SJCRH30 (cell line): ENCODE measurements at regions not wholly inside any gene's neighbourhood (a gene's known extent, or its start where the extent isn't known, plus 50 kb on each side); places are given as distances from the start of the nearest gene placed in this dataset.
"Not testable (repeated sequence)": the region's sequence is repeated elsewhere in the genome, so short reads cannot be mapped to it uniquely, and the experiment has no call there.

Experiments
- DNase-seq, 2 experiments: peaks; one replicate each; pipeline ENCODE4 v3.0.0-alpha.2; 2015 to 2020
- H3K27ac ChIP-seq: fragments of 250-450 bp; sonication (Bioruptor Pico); 2 replicates; pipeline ENCODE4 v1.5.1; 2020; ENCODE audit warnings: mild to moderate bottlenecking, moderate library complexity
- H3K27me3 ChIP-seq: fragments of 250-450 bp; sonication (Bioruptor Pico); 2 replicates; pipeline ENCODE4 v1.5.1; 2020; ENCODE audit warnings: mild to moderate bottlenecking, moderate library complexity
- H3K36me3 ChIP-seq: fragments of 250-450 bp; sonication (Bioruptor Pico); 2 replicates; pipeline ENCODE4 v1.5.1; 2020; ENCODE audit warnings: mild to moderate bottlenecking, moderate library complexity
- H3K4me1 ChIP-seq: fragments of 250-450 bp; sonication (Bioruptor Pico); 2 replicates; pipeline ENCODE4 v1.5.1; 2020; ENCODE audit warnings: mild to moderate bottlenecking, moderate library complexity
- H3K4me3 ChIP-seq: fragments of 250-450 bp; sonication (Bioruptor Pico); 2 replicates; pipeline ENCODE4 v1.5.1; 2020; ENCODE audit warnings: mild to moderate bottlenecking, moderate library complexity
- H3K9me3 ChIP-seq: fragments of 250-450 bp; sonication (Bioruptor Pico); replicated peaks from 2 replicates; pipeline ENCODE4 v1.5.1; 2020; ENCODE audit warnings: mild to moderate bottlenecking, moderate library complexity

DNA sequence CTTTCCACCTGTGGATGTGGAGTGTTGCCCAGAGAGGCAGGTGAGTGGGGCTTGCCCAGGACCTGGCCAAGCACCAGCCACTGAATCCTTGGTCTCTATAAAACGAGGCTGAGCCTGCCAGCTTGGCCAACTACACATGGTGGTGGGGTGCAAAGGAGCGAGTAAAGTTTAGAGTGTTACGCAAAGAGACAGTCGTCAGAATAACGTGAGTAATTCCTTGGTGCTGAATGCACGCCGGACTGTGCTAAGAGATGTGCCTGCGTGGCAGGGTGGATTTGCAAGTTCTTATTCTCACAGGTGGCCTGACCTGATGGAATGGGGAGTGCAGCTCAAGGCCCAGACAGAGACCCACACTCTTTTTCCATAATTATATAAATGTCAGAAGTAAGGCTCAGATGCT is 88.6 kb upstream of the B3GAT1 start:
- Histone ChIP-seq H3K27ac (no peak overlapping the region), H3K4me3 (no peak overlapping the region), H3K27me3 (peaks cover 11% of the 10 kb centered on the region), H3K36me3 (no peaks in the 10 kb centered on the region), H3K9me3 (no peaks in the 10 kb centered on the region), H3K4me1 (no peaks in the 10 kb centered on the region)
- DNase-seq, result no peak

DNA sequence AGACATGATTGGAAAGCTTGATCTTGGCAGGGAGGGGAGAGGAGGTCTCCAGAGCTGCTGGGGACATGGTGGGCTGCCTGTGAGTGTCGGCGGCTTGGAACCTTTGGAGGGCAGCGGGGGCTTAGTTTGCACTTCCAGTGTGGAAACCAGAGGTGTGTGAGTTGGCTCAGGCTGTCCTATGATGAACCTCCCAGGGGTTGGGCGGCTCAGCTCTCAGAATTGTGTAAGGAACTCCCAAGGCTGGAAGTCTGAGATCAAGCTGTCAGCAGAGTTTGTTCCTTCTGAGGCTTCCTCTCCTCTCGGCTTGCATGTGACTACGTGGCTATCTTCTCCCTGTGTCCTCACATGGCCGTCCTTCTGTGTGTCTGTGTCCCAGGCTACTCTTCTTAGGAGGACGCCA is 87.9 kb upstream of the B3GAT1 start:
- peaks cover 11% of the 10 kb centered on the region for H3K27me3 ChIP-seq
- no peaks in the 10 kb centered on the region for H3K9me3 ChIP-seq
- no peak overlapping the region for H3K4me3 ChIP-seq
- H3K36me3 ChIP-seq, result no peaks in the 10 kb centered on the region
- no peaks in the 10 kb centered on the region for H3K4me1 ChIP-seq
- DNase-seq, result no peak
- H3K27ac ChIP-seq, result no peak overlapping the region

DNA sequence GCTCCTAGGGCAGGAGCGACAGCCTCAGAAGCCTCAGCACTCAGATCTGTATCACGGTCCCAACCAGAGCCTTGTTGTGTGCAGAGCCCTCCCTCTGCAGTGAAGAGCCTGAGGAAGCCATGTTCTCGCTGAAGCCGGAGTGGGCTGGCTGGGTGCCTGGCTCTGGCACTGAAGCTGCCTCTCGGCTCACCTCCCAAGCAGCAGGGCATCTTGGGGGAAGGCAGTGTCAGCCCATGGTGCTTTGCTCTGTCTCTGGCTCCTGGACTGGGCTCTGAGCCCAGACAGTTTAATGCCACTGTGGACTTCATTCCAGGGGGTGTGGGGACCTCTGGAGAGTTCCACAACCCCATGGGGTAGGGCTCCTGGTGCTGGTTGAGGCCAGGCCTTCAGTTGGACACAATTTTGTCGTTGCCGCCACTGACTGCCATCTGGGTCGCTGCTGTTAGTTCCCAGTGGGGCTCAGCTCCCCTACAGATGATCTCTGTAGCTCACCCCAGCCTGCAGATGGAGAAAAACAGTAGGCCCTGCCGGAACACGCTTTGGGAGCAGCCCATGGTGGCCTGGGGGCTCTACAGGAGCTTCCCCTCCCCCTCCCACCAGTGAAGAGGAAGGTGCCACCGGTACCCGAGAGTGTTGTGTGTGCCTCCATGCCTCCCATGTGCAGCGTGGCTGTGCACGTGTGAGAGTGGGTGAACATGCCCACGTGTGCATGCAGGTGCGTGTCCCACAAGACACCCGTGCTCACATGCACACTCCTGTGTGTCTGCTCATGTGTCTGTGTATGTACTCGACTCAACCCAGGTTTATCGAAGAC is 86.5 kb upstream of the B3GAT1 start:
- H3K4me3 ChIP-seq, result no peak overlapping the region
- H3K9me3 ChIP-seq, result no peaks in the 10 kb centered on the region
- H3K27me3 ChIP-seq, result peaks cover 6% of the 10 kb centered on the region
- H3K27ac ChIP-seq, result no peak overlapping the region
- H3K4me1 ChIP-seq, result no peaks in the 10 kb centered on the region
- no peaks in the 10 kb centered on the region for H3K36me3 ChIP-seq
- no peak for DNase-seq

DNA sequence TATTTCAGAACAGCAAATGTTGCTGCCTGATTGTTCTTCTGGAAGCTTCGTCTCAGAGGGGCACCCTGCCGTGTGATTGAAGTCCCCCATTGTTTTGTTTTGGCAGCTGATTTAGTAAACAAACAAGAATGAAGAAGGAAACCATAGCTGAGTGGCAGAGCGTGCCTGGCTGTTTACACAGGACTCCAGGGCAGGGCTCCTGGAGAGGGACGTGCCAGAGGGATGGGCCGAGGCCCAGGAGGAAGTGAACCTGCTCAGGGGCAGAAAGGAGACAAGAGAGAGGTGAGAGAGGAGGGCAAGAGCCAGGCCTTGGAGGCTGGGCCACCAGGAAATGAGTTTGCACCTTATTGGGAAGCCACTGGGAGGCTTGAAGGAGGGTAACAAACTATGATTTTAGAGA is 85.5 kb upstream of the B3GAT1 start:
- H3K4me3 ChIP-seq, result no peak overlapping the region
- H3K4me1 ChIP-seq, result no peaks in the 10 kb centered on the region
- H3K9me3 ChIP-seq, result no peaks in the 10 kb centered on the region
- H3K27ac ChIP-seq, result no peak overlapping the region
- H3K27me3 ChIP-seq, result peaks cover 4% of the 10 kb centered on the region; the same call in 1 of the 2 replicates
- no peaks in the 10 kb centered on the region for H3K36me3 ChIP-seq
- DNase-seq, result no peak

DNA sequence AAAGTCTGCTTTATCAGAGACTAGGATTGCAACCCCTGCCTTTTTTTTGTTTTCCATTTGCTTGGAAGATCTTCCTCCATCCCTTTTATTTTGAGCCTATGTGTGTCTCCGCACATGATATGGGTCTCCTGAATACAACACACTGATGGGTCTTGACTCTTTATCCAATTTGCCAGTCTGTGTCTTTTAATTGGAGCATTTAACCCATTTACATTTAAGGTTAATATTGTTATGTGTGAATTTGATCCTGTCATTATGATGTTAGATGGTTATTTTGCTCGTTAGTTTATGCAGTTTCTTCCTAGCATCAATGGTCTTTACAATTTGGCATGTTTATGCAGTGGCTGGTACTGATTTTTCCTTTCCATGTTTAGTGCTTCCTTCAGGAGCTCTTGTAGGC is 84.0 kb upstream of the B3GAT1 start:
- not testable (repeated sequence) for H3K27me3 ChIP-seq, DNase-seq

DNA sequence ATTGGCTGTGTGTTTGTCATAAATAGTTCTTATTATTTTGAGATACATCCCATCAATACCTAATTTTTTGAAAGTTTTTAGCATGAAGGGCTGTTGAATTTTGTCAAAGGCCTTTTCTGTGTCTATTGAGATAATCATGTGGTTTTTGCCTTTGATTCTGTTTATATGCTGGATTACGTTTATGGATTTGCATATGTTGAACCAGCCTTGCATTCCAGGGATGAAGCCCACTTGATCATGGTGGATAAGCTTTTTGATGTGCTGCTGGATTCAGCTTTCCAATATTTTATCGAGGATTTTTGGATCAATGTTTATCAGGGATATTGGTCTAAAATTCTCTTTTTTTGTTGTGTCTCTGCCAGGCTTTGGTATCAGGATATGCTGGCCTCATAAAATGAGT is 82.4 kb upstream of the B3GAT1 start:
- H3K27ac ChIP-seq, DNase-seq, H3K4me3 ChIP-seq, H3K4me1 ChIP-seq, H3K36me3 ChIP-seq, H3K9me3 ChIP-seq, H3K27me3 ChIP-seq: not testable (repeated sequence)

More for the DNA sequence above, 84.0 kb upstream of the B3GAT1 start:
- H3K4me3 ChIP-seq, H3K4me1 ChIP-seq, H3K9me3 ChIP-seq, H3K27ac ChIP-seq, H3K36me3 ChIP-seq: not testable (repeated sequence)

DNA sequence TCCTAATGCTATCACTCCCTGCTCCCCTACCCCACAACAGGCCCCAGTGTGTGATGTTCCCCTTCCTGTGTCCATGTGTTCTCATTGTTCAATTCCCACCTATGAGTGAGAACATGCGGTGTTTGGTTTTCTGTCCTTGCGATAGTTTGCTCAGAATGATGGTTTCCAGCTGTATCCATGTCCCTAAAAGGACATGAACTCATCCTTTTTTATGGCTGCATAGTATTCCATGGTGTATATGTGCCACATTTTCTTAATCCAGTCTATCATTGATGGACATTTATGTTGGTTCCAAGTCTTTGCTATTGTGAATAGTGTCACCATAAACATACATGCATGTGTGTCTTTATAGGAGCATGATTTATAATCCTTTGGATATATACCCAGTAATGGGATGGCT is 80.4 kb upstream of the B3GAT1 start:
- H3K27me3 ChIP-seq, H3K36me3 ChIP-seq, H3K4me1 ChIP-seq, H3K9me3 ChIP-seq, DNase-seq, H3K27ac ChIP-seq, H3K4me3 ChIP-seq: not testable (repeated sequence)

DNA sequence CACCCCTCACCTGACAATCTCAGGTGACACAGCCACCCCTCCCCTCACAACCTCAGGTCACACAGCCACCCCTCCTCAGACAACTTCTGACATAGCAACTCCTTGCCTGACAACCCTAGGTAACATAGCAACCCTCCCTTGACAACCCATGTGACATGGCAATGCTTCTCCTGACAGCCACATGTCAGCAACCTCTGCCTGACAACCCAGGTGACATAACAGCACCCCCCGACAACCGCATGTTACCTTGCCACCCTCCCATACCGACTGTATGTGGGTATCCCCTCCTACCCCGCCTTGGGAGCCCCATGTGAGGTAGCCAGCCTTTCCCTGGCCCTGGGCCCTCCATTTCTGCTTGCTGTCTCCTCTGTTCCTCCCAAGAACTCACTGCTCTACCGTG is 77.7 kb upstream of the B3GAT1 start:
- Histone ChIP-seq H3K36me3 (no peaks in the 10 kb centered on the region), H3K27ac (no peak overlapping the region), H3K27me3 (no peaks in the 10 kb centered on the region), H3K9me3 (no peaks in the 10 kb centered on the region), H3K4me1 (no peaks in the 10 kb centered on the region), H3K4me3 (no peak overlapping the region)
- no peak for DNase-seq

DNA sequence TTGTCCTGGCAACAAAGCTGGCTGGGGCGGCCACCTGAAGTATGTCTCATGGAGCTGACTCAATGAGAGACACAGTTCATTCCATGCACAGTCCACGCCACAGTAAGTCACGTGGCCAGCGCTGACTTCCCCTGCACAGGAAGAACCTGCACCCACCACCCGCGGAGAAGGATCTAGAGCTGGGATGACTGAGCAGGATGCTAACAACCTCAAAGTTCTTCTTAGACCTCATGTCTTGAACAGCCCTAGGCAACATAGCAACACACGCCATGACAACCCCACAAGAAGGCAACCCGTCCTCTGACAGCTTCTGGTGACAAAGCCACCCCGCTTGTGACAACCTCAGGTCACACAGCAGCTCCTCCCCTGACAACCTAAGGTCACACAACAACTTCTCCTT is 76.9 kb upstream of the B3GAT1 start:
- H3K4me1 ChIP-seq, result no peaks in the 10 kb centered on the region
- no peak for DNase-seq
- no peaks in the 10 kb centered on the region for H3K9me3 ChIP-seq
- H3K27ac ChIP-seq, result no peak overlapping the region
- H3K36me3 ChIP-seq, result no peaks in the 10 kb centered on the region
- no peaks in the 10 kb centered on the region for H3K27me3 ChIP-seq
- H3K4me3 ChIP-seq, result no peak overlapping the region

DNA sequence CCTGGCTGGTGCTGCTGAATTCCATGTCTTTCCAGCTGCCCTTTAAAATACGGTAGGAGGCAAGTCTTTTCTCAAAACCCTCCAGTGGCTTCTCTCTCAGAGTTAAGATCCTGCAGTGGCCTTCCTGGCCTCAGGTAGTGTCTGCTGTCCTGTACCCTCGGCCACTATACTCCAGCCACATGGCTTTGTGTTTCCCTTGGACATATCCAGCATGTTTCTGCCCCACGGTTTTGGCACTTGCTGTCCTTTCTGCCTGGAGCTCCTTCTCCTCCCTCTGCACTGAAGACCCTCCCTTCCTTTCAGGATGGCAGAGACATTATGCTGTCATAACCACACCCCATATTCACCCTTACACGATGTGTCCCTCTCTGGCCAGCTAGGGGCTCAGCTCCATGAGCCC is 76.5 kb upstream of the B3GAT1 start:
- H3K9me3 ChIP-seq, result no peaks in the 10 kb centered on the region

DNA sequence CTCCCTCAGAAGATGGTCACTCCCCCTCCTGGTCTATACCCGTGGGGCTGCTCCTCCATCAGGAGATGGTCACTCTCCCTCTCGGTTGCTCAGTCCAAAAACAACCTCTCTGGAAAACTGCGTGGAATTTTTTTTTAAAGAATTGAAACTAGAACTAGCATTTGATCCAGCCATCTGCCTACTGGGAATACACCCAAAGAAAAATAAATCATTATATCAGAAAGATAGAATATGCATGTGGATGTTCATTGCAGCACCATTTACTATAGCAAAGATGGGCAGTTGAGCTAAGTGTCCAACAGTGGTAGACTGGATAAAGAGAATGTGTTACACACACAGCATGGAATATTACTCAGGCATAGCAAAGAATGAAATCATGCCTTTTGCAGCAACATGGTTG is 75.7 kb upstream of the B3GAT1 start:
- no peak overlapping the region for H3K4me3 ChIP-seq
- no peaks in the 10 kb centered on the region for H3K9me3 ChIP-seq
- H3K36me3 ChIP-seq, result no peaks in the 10 kb centered on the region
- DNase-seq, result no peak
- H3K4me1 ChIP-seq, result no peaks in the 10 kb centered on the region
- no peak overlapping the region for H3K27ac ChIP-seq
- no peaks in the 10 kb centered on the region for H3K27me3 ChIP-seq

More for the DNA sequence above, 76.5 kb upstream of the B3GAT1 start:
- Histone ChIP-seq H3K27me3 (no peaks in the 10 kb centered on the region), H3K4me3 (no peak overlapping the region), H3K4me1 (no peaks in the 10 kb centered on the region), H3K36me3 (no peaks in the 10 kb centered on the region), H3K27ac (no peak overlapping the region)
- DNase-seq, result no peak

DNA sequence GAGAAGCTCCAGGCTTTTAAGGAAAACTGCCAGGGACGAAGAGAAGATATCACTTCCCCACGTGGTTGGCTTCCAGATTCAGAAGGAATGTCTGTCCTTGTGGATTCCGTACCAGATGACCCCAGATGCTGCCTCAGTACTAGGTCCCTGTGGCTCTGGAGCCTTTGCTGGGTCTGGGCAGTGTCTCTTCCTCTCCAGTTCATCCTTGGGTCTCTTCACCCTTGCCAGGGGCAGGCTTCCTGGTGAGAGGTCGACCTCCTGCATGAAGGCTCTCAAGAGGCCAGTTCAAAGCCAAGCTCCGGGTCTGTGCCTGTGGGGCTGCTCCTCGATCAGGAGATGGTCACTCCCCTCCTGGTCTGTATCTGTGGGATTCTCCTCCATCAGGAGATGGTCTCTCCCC is 74.7 kb upstream of the B3GAT1 start:
- no peaks in the 10 kb centered on the region for H3K9me3 ChIP-seq
- H3K27me3 ChIP-seq, result no peaks in the 10 kb centered on the region; the same call in 1 of the 2 replicates
- H3K4me1 ChIP-seq, result no peaks in the 10 kb centered on the region
- H3K36me3 ChIP-seq, result no peaks in the 10 kb centered on the region
- H3K4me3 ChIP-seq, result no peak overlapping the region
- no peak for DNase-seq
- H3K27ac ChIP-seq, result no peak overlapping the region

DNA sequence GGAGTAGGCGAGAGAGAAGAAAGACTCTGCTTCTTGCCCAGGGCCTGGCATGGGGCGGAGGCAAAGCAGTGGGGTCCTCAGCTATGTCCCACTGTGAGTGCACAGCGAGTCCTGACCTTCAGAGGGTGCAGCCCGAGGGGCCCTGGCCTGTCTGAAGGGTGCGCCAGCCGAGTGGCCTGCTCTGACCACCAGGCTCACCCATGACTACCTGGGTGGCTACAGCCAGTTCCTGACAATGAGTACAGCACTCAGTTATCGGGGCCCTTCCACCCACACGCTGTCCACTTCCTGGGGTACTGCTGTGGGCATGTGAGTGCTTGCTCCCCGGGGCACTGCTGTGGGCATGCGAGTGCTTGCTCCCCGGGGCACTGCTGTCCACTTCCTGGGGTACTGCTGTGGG is 74.1 kb upstream of the B3GAT1 start:
- Histone ChIP-seq H3K4me1 (no peaks in the 10 kb centered on the region), H3K9me3 (no peaks in the 10 kb centered on the region)

DNA sequence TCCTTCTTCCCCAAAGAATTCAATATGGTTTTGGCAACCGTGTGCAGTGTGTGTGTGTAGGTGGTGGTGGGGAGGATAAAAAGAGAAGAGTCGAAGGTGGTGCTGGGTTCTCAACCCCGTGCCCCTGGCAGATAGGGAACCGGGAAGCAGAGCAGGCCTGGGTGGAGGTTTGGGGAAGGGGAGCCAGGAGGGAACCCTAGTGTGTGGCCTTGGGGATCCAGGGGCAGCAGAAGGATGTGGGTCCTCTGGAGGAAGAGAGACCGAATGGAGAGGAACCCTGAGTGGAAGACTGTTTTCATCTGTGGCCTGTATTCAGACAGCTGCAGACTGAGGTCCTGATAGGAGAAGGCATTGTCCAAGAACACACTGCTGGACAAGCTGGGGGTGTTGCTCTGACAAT is 73.3 kb upstream of the B3GAT1 start:
- Histone ChIP-seq H3K4me3 (no peak overlapping the region), H3K4me1 (no peaks in the 10 kb centered on the region), H3K27me3 (no peaks in the 10 kb centered on the region; the same call in 1 of the 2 replicates), H3K9me3 (no peaks in the 10 kb centered on the region), H3K27ac (no peak overlapping the region), H3K36me3 (no peaks in the 10 kb centered on the region)
- no peak for DNase-seq

More for the DNA sequence above, 74.1 kb upstream of the B3GAT1 start:
- Histone ChIP-seq H3K27ac (no peak overlapping the region), H3K4me3 (no peak overlapping the region), H3K27me3 (no peaks in the 10 kb centered on the region; the same call in 1 of the 2 replicates), H3K36me3 (no peaks in the 10 kb centered on the region)
- DNase-seq, result no peak

DNA sequence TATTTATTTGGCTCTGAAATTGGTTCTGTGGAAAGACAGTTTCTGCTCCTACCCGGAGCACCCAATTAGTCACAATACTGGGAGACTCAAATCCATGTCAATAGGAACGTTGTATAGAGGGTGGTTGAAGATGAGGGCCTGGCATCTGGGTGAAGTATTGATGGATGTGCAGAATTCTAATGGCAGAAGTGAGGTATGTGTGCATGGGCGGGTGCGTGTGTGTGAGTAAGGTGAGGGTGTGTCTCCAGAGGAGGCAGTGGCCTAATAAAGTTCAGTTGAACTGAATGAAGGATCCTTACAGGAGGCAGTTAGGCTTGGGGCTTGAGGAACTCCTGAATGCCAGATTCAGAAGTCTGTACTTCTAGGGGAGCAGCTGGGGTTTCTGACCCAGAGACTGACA is 71.8 kb upstream of the B3GAT1 start:
- Histone ChIP-seq H3K36me3 (no peaks in the 10 kb centered on the region), H3K27me3 (no peaks in the 10 kb centered on the region; the same call in 1 of the 2 replicates), H3K27ac (no peak overlapping the region), H3K4me1 (no peaks in the 10 kb centered on the region), H3K4me3 (no peak overlapping the region), H3K9me3 (no peaks in the 10 kb centered on the region)
- DNase-seq, result no peak

DNA sequence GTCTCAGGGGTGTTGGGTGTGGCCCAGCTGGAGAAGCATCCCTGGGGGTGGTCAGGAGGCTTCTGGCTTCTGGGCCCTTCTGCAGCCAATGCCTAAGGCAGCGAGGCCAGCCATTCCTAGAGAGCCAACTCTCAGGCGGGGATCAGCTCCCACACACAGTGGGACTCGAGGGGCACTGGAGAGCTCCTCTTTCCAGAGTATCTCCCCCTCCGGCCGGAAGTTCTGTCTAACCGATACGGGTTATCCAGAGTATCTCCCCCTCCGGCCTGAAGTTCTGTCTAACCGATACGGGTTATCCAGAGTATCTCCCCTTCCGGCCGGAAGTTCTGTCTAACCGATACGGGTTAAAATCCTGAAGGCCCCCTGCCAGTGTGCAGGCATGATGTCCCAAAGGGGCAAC is 71.2 kb upstream of the B3GAT1 start:
- no peaks in the 10 kb centered on the region for H3K36me3 ChIP-seq
- DNase-seq, result no peak
- H3K27ac ChIP-seq, result no peak overlapping the region
- no peaks in the 10 kb centered on the region for H3K4me1 ChIP-seq
- no peaks in the 10 kb centered on the region; the same call in 1 of the 2 replicates for H3K27me3 ChIP-seq
- no peaks in the 10 kb centered on the region for H3K9me3 ChIP-seq
- no peak overlapping the region for H3K4me3 ChIP-seq
